Suprapubic skin (tissue), 4 donors: ENCODE measurements at regions not wholly inside any gene's neighbourhood (a gene's known extent, or its start where the extent isn't known, plus 50 kb on each side); places are given as distances from the start of the nearest gene placed in this dataset.

Source experiments
- CTCF ChIP-seq, 2 donors: fragments of 200-600 bp in 1 of 2; fragments of 450-650 bp in 1 of 2; sonication (generic) in 1 of 2; IDR thresholded peaks; one replicate each; pipeline ENCODE4 v1.5.1; 2016 to 2019; ENCODE audit warnings: antibody characterized with exemption in 2 of 2, mild to moderate bottlenecking in 1 of 2, moderate library complexity in 1 of 2
- POLR2A ChIP-seq, 2 donors: fragments of 450-650 bp; IDR thresholded peaks; one replicate each; pipeline ENCODE4 v1.6.1; 2017; ENCODE audit warnings: antibody characterized with exemption in 2 of 2, mild to moderate bottlenecking in 2 of 2, moderate library complexity in 2 of 2
- POLR2AphosphoS5 ChIP-seq, 3 donors: sonication (generic); formaldehyde crosslinking; IDR thresholded peaks; one replicate each; pipeline ENCODE4 v1.6.1; 2017; ENCODE audit warnings: antibody characterized with exemption in 3 of 3

GRCh38 chr11:92632495-92632894 lies 337.0 kb upstream of the MTNR1B start:
- TF ChIP-seq CTCF (IDR thresholded peaks at IDR 0.05) (no peak), POLR2A (IDR thresholded peaks at IDR 0.05) (no peak), POLR2AphosphoS5 (IDR thresholded peaks at IDR 0.05) (no peak)
